Right kidney (tissue), 1 donor: ENCODE measurements at regions not wholly inside any gene's neighbourhood (a gene's known extent, or its start where the extent isn't known, plus 50 kb on each side); places are given as distances from the start of the nearest gene placed in this dataset.
"Not testable (repeated sequence)": the region's sequence is repeated elsewhere in the genome, so short reads cannot be mapped to it uniquely, and the experiment has no call there.

Source experiments
- DNase-seq: peaks from one replicate; pipeline ENCODE4 v3.0.0-alpha.2; 2016

GRCh38 chr10:8386781-8387180 lies 332.3 kb downstream of the GATA3 start:
- no peak for DNase-seq

DNA sequence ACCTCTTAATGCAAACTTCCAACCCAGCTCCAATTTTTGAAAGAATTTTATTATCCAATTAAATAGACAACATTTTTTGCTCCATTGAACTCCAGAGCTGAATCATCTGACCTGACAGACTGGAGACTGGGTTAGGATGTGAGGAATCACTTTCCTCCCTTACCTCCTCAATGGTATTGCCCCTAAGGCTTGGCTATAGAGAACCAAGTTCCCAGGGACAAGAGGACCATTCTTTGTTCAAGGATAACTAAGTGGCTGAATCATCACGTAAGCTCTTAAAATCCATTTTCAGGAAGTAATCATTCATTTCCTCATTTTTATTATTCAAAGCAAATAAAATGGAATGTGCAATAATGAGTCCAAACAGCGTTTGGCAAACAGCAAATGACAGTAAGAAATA lies 335.1 kb downstream of the GATA3 start:
- DNase-seq = no peak

- no peak for DNase-seq
Observed at GRCh38 chr10:8392216-8392615, 337.7 kb downstream of the GATA3 start.

GRCh38 chr10:8393531-8393930 lies 339.0 kb downstream of the GATA3 start:
- no peak for DNase-seq

GRCh38 chr10:8396675-8397074 lies 342.2 kb downstream of the GATA3 start:
- no peak for DNase-seq

- no peak for DNase-seq
Observed at GRCh38 chr10:8398771-8399170, 344.3 kb downstream of the GATA3 start.

GRCh38 chr10:8400151-8400550 lies 345.7 kb downstream of the GATA3 start:
- DNase-seq = no peak

DNA sequence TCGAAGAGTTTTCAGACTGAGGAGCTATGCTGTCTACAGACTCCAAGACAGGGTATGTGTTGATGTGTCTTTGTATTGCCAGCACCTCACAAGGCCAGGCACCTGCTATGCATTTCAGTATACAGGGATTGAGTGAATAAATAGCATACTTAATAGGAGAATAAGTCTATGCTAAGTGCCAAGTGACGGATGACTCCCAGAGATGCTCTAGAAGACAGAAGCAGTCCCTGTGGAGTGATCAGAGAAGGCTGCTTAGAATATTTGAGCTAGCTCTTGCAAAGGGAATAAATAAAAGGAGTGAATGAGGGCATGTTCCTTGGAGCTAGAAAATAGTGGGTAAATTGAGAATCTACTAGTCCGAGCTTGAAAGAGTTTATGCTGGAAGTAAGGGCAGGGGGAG lies 346.4 kb downstream of the GATA3 start:
- no peak for DNase-seq

- no peak for DNase-seq
Observed at GRCh38 chr10:8401531-8401930, 347.0 kb downstream of the GATA3 start.

DNA sequence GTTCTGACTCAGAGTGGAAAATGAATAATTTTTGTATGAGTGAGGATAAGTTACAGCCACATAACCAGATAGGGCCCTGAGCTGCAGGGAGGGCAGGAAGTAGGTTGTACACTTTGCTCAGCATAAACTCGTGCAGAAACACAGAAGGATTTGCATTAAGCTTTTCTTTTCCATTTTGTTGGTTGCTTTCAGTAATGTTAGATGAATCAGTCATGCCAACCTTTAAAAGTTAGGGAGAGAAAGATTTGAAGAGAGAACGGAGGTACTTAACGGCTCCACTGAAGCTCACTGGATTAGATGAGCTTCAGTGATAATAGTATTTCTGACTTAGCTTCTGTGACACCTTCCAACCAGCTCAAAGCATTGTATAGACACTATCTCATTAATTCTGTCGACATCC lies 348.1 kb downstream of the GATA3 start:
- no peak for DNase-seq

- DNase-seq = no peak
Observed at GRCh38 chr10:8403711-8404371, 349.4 kb downstream of the GATA3 start.

DNA sequence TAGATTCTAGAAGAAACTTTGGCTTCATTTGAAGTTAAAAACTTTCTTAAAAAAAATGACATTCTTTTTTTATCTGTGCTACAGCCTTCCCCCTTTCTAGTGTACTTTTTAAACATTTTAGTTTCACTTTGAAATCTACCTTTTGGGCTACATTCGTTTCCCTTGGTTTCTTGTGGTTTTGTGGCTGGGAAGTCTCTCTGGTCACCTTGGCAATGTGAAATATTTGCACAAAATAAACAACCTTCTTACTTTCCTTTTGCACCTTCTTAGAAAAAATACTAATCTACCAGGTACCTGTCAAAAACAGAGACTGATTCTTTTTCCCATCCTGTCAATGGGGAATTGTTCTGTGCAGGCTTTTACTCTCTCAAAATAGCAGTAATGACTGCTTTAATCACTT lies 350.2 kb downstream of the GATA3 start:
- DNase-seq = no peak

- no peak for DNase-seq
Observed at GRCh38 chr10:8405596-8405995, 351.1 kb downstream of the GATA3 start.

- DNase-seq = no peak
Observed at GRCh38 chr10:8407501-8408021, 353.1 kb downstream of the GATA3 start.

DNA sequence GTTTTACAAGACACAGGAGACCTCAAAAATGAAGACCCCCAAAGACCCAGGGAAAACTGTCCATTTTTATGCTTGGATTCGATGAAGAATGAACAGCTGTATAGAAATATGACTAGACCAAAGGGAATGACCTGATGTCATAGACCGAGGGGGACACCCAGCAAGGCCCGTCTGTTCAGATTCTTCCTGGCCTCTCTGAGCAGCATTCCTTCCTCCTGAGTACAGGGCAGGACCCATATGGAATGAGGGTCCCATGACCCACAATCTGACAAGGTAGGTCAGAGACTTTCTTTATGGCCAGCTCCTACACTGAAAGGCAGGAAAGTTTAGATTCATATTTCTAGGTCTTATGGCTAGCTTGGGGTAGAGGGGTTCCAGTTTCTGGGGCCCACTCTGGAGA lies 356.0 kb downstream of the GATA3 start:
- DNase-seq = no peak

GRCh38 chr10:8412541-8412940 lies 358.1 kb downstream of the GATA3 start:
- DNase-seq = no peak

DNA sequence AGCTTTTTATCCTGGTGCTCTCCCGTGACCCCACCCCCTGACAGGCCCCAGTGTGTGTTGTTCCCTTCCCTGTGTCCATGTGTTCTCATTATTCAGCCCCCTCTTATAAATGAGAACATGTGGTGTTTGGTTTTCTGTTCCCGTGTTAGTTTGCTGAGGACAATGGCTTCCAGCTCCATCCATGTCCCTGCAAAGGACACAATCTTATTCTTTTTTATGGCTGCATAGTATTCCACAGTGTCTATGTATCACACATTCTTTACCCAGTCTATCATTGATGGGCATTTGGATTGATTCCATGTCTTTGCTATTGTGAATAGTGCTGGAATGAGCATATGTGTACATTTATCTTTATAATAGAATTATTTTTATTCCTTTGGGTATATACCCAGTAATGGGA lies 360.5 kb downstream of the GATA3 start:
- DNase-seq = not testable (repeated sequence)

- no peak for DNase-seq
Observed at GRCh38 chr10:8416192-8416701, 361.8 kb downstream of the GATA3 start.

DNA sequence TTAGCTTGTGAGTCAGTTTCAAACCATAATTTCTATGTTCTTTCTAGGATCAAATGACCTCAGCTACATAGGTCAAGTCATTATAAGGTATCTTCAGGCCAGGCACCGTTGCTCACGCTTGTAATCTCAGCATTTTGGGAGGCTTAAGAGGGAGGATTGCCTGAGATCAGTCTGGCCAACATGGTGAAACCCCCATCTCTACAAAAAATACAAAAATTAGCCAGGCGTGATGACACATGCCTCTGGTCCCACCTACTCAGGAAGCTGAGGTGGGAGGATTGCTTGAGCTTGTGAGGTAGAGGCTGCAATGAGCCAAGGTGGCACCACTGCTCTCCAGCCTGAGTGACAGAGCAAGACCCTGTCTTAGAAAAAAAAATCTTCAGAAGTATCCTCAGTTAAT lies 362.3 kb downstream of the GATA3 start:
- no peak for DNase-seq

DNA sequence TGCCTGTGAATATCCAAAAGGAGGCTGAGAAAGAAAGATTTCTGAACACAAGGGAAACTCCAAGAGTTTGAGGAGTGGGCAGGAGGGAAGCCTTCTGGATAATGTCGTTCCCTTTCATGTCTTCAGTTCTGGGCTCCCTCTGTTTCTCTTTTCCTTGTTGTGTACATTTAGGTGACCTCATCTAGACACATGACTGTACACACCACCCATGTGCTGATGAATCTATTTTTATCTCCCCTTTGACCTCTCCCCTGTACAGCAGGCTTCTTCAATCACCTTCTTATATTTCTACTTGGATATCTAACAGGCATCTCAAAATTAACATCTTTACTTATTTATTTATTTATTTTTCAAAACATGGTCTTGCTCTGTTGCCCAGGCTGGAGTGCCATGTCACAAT lies 363.1 kb downstream of the GATA3 start:
- DNase-seq = no peak

DNA sequence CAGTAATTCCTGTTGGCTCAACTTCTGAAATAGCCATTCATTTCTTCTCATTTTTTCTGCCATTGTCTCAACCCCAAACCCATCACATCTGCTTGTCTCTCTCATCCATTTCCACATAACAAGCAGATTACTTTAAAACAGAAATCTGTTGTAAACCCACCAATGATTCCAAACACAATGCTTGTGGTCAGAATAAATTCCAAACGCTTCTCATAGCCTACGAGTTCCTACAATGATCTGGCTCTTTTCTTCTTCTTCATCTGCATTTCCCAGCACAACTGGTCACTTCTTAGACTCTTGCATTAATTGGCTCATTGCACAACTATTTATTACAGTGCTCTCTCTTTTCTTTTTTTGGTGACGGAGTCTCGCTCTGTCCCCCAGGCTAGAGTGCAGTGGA lies 364.1 kb downstream of the GATA3 start:
- DNase-seq = no peak

- no peak for DNase-seq
Observed at GRCh38 chr10:8420182-8420581, 365.7 kb downstream of the GATA3 start.

GRCh38 chr10:8424555-8425211 lies 370.2 kb downstream of the GATA3 start:
- no peak for DNase-seq

GRCh38 chr10:8428654-8429053 lies 374.2 kb downstream of the GATA3 start:
- no peak for DNase-seq
